Adrenal gland (tissue), 9 donors: ENCODE measurements at regions not wholly inside any gene's neighbourhood (a gene's known extent, or its start where the extent isn't known, plus 50 kb on each side); places are given as distances from the start of the nearest gene placed in this dataset.
A peak's percentile ranks its signal among the peaks of the same experiment; 100 is the strongest.

Experiments used
- DNase-seq, 7 donors: peaks; one replicate each; pipeline ENCODE4 v3.0.0-alpha.2; 2019 to 2020
- H3K27ac ChIP-seq, 5 donors: fragments of 200-600 bp; sonication (generic) in 4 of 5; 1 replicate in 3 of 5; 2 replicates in 2 of 5; pipeline versions ENCODE4 v1.5.1 to v1.8.0; 2016 to 2020; ENCODE audit warnings: mild to moderate bottlenecking in 1 of 5
- H3K27me3 ChIP-seq: fragments of 200-600 bp; 2 replicates; pipeline ENCODE4 v1.8.0; 2021
- H3K36me3 ChIP-seq, 2 donors: fragments of 200-600 bp; replicated peaks in 1 of 2; 1 replicate in 1 of 2; 2 replicates in 1 of 2; pipeline versions ENCODE4 v1.5.1 to v1.8.0; 2018 to 2022
- H3K4me1 ChIP-seq, 2 donors: fragments of 200-600 bp; replicated peaks in 1 of 2; 1 replicate in 1 of 2; 2 replicates in 1 of 2; pipeline versions ENCODE4 v1.5.1 to v1.8.0; 2018 to 2021
- H3K4me3 ChIP-seq, 4 donors: fragments of 200-600 bp; sonication (generic) in 3 of 4; one replicate each; pipeline ENCODE4 v1.5.1; 2016 to 2018
- H3K9me3 ChIP-seq, 3 donors: fragments of 200-600 bp; sonication (generic) in 1 of 3; replicated peaks in 1 of 3; 1 replicate in 2 of 3; 2 replicates in 1 of 3; pipeline versions ENCODE4 v1.5.1 to v1.8.0; 2016 to 2021
- CTCF ChIP-seq, 6 experiments: fragments of 450-650 bp in 4 of 6; fragments of 200-600 bp in 2 of 6; sonication (generic) in 1 of 6; IDR thresholded peaks; 1 replicate in 5 of 6; 2 replicates in 1 of 6; pipeline versions ENCODE4 v1.5.1 to v1.8.0; 2016 to 2021; ENCODE audit warnings: antibody characterized with exemption in 6 of 6, mild to moderate bottlenecking in 2 of 6, moderate library complexity in 1 of 6
- POLR2A ChIP-seq, 2 donors: fragments of 450-650 bp; IDR thresholded peaks; one replicate each; pipeline ENCODE4 v1.6.1; 2017; ENCODE audit warnings: antibody characterized with exemption in 2 of 2, mild to moderate bottlenecking in 2 of 2, moderate library complexity in 1 of 2
- WGBS, 4 donors: extraction: QIAGEN DNeasy Blood & Tissue Kit in 2 of 4; methylation state at CpG; one replicate each; pipeline versions ENCODE4 v1.1.5 to v1.1.7; 2013 to 2017; 5-methylcytosine and 5-hydroxymethylcytosine counted together
- intact Hi-C, 2 donors: fragments of 100-400 bp; cut with DNase I; formaldehyde crosslinking; loops; one replicate each; pipeline versions ENCODE4 v1.14.1 to v1.15.0; 2022 to 2023
- donor health status: healthy with polysubstance abuse.
- donor health status: Bipolar disorder and iron deficiency.
- donor health status: DM: yes; HTN: yes; CAD: no.
- donor health status: DM: no; HTN: no; CAD: no.
- donor health status: DM: no; HTN: no; CAD: no.

DNA sequence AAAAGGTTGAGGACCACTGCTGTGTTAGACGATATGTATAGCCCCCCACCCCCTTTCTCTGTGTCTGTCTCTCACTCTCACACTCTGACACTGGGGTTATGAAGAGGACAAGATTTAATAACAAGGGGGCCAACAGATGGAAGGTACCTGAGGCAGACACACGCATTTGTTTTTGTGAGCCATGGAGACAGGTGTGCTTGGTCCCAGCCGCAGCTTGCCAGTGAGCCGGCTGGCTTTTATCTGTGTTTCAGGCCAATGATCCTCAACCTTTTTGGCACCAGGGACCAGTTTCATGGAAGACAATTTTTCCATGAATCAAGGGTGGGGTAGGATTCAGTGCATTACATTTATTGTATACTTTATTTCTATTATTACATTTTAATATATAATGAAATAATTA is 394.9 kb upstream of the RGMA start:
- intact Hi-C loops: no loop called here
- 70 to 90% (median 79%) methylated on average over 4 of the region's 4 CpGs for WGBS, 4 donors
- DNase-seq: no peak

GRCh38 chr15:93482731-93483130 is 393.7 kb upstream of the RGMA start:
- intact Hi-C loops: no loop called here
- no peak for DNase-seq
- no peaks in the 10 kb centered on the region for H3K27me3 ChIP-seq
- H3K36me3 ChIP-seq: no peaks in the 10 kb centered on the region
- H3K27ac ChIP-seq: no peak overlapping the region
- H3K4me1 ChIP-seq: no peaks in the 10 kb centered on the region
- no peaks in the 10 kb centered on the region for H3K9me3 ChIP-seq
- H3K4me3 ChIP-seq: no peak overlapping the region
- TF ChIP-seq CTCF (IDR thresholded peaks at IDR 0.05) (no peak), POLR2A (IDR thresholded peaks at IDR 0.05) (no peak)
- 53 to 79% (median 71%) methylated on average over 6 of the region's 6 CpGs for WGBS, 4 donors

More for the DNA sequence above, 394.9 kb upstream of the RGMA start:
- Histone ChIP-seq H3K36me3 (no peaks in the 10 kb centered on the region), H3K9me3 (no peaks in the 10 kb centered on the region), H3K27me3 (no peaks in the 10 kb centered on the region), H3K4me3 (no peak overlapping the region), H3K4me1 (no peaks in the 10 kb centered on the region), H3K27ac (no peak overlapping the region)
- TF ChIP-seq POLR2A (IDR thresholded peaks at IDR 0.05) (no peak), CTCF (IDR thresholded peaks at IDR 0.05) (no peak)

DNA sequence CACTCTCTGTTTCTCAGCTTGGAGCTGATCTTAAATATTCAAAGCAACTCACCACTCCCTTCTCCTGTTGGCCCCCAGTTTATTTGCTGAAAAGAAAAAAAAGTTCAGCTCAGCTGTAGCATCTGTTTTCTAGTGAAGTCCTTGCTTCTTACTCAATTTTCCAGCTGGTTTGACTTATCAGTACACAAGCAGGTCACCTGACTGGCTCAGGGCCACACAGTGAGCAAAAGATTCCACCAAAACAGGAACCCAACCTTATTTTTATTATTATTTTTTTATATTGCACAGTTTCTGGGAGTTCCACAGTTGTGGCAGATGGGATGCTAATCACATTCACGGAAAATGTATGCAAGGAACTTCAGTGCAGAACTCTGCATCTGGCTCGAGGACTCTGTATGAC is 390.7 kb upstream of the RGMA start:
- no peaks in the 10 kb centered on the region for H3K4me1 ChIP-seq
- H3K9me3 ChIP-seq: no peaks in the 10 kb centered on the region
- peak in 1 of 7 donors; percentile 7 for DNase-seq
- no peaks in the 10 kb centered on the region for H3K36me3 ChIP-seq
- TF ChIP-seq POLR2A (IDR thresholded peaks at IDR 0.05): no peak
- TF ChIP-seq CTCF (IDR thresholded peaks at IDR 0.05): no peak
- WGBS, 4 donors: 57 to 70% (median 61%) methylated on average over 2 of the region's 2 CpGs
- intact Hi-C loops: no loop called here
- H3K4me3 ChIP-seq: no peak overlapping the region
- no peaks in the 10 kb centered on the region for H3K27me3 ChIP-seq
- no peak overlapping the region for H3K27ac ChIP-seq

DNA sequence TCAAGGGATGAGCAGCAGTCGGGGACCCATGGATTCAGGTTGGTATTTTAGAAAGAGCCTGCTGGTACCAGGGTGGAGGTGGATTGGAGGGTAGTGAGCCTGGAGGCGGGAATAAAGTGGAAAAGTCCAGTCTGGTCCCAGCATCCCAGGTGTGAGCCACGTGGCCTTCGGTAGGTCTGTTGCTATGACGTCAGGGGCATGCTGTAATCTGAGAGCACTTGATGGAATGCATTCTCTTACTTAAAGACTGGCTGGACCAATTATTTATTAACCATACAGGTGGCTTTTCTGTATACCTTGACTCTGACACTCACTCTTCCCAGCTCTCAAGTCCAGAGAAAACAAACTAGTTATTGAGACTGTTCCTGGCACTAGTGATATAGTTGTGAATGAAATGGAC is 389.9 kb upstream of the RGMA start:
- intact Hi-C loops: no loop called here
- TF ChIP-seq POLR2A (IDR thresholded peaks at IDR 0.05) (no peak), CTCF (IDR thresholded peaks at IDR 0.05) (no peak)
- H3K4me3 ChIP-seq: no peak overlapping the region
- no peaks in the 10 kb centered on the region for H3K36me3 ChIP-seq
- H3K27ac ChIP-seq: no peak overlapping the region
- H3K4me1 ChIP-seq: no peaks in the 10 kb centered on the region
- no peaks in the 10 kb centered on the region for H3K27me3 ChIP-seq
- no peak for DNase-seq
- WGBS, 4 donors: 53 to 79% (median 61%) methylated on average over 5 of the region's 5 CpGs
- H3K9me3 ChIP-seq: no peaks in the 10 kb centered on the region
